ENCODE measurements at regions not wholly inside any gene's neighbourhood (a gene's known extent, or its start where the extent isn't known, plus 50 kb on each side); places are given as distances from the start of the nearest gene placed in this dataset.

DNA sequence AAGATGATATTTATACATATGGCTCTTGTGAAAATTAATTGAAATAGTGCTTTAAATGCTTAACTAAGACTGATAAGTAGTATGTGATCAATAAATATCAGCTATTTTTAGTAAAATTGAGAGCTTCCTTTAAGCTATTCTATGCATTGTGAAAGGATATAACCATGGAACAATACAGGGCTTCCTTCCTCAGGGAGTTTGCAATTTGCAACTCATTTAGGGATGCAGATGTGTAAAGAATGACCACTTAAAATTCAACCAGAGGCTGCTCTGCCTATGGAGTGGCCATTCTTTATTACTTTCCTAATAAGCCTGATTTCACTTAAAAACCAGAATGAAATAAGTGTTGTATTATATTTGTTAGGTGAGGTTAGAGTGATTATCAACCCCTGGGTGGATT, 103.2 kb upstream of the PRICKLE1 start:
- no peak overlapping the region for H2AFZ ChIP-seq (ENCODE audit: low read length)
- H3K4me2 ChIP-seq (ENCODE audit: low read depth, low read length, poor library complexity, severe bottlenecking): no peak overlapping the region
- H3K9ac ChIP-seq (ENCODE audit: low read depth, low read length, poor library complexity, severe bottlenecking): no peak overlapping the region
- H3K27me3 ChIP-seq (ENCODE audit: insufficient read depth, low read length, poor library complexity, severe bottlenecking): no peaks in the 10 kb centered on the region
- H3K36me3 ChIP-seq (ENCODE audit: insufficient read depth, low read length): no peaks in the 10 kb centered on the region
- no peaks in the 10 kb centered on the region for H3K9me2 ChIP-seq (replicated peaks; ENCODE audit: low read depth, low read length)
- no peaks in the 10 kb centered on the region for H3K9me3 ChIP-seq (ENCODE audit: insufficient read depth, low read depth, low read length)
- H3K79me2 ChIP-seq (ENCODE audit: insufficient read depth, low read length): no peaks in the 10 kb centered on the region
- H4K20me1 ChIP-seq (ENCODE audit: insufficient read depth, low read length, poor library complexity, severe bottlenecking): no peaks in the 10 kb centered on the region
- no peak for TF ChIP-seq EZH2phosphoT487 (IDR thresholded peaks at IDR 0.05; ENCODE audit: borderline replicate concordance)
- TF ChIP-seq, protein P1, sequence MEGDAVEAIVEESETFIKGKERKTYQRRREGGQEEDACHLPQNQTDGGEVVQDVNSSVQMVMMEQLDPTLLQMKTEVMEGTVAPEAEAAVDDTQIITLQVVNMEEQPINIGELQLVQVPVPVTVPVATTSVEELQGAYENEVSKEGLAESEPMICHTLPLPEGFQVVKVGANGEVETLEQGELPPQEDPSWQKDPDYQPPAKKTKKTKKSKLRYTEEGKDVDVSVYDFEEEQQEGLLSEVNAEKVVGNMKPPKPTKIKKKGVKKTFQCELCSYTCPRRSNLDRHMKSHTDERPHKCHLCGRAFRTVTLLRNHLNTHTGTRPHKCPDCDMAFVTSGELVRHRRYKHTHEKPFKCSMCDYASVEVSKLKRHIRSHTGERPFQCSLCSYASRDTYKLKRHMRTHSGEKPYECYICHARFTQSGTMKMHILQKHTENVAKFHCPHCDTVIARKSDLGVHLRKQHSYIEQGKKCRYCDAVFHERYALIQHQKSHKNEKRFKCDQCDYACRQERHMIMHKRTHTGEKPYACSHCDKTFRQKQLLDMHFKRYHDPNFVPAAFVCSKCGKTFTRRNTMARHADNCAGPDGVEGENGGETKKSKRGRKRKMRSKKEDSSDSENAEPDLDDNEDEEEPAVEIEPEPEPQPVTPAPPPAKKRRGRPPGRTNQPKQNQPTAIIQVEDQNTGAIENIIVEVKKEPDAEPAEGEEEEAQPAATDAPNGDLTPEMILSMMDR (conservative IDR thresholded peaks at IDR 0.05; ENCODE audit: low read length): no peak
- no peaks in the 10 kb centered on the region for H3F3A ChIP-seq (ENCODE audit: low read depth)
- no peaks in the 10 kb centered on the region for H3K4me1 ChIP-seq (ENCODE audit: insufficient read depth, low read length, poor library complexity, severe bottlenecking)
- no peak overlapping the region for H3K4me3 ChIP-seq (ENCODE audit: low read length, poor library complexity, severe bottlenecking)

GRCh38 chr12:42691991-42692557, 102.5 kb upstream of the PRICKLE1 start:
- TF ChIP-seq EZH2phosphoT487 (IDR thresholded peaks at IDR 0.05; ENCODE audit: borderline replicate concordance): no peak
- TF ChIP-seq, protein P1 (conservative IDR thresholded peaks at IDR 0.05; ENCODE audit: low read length): no peak
- peak overlapping the region; percentile 25; the same call in 1 of the 2 replicates for H2AFZ ChIP-seq (ENCODE audit: low read length)
- H3K27me3 ChIP-seq (ENCODE audit: insufficient read depth, low read length, poor library complexity, severe bottlenecking): no peaks in the 10 kb centered on the region
- H3K9me2 ChIP-seq (replicated peaks; ENCODE audit: low read depth, low read length): no peaks in the 10 kb centered on the region
- H3K4me2 ChIP-seq (ENCODE audit: low read depth, low read length, poor library complexity, severe bottlenecking): no peak overlapping the region
- no peaks in the 10 kb centered on the region for H3F3A ChIP-seq (ENCODE audit: low read depth)
- H3K9me3 ChIP-seq (ENCODE audit: insufficient read depth, low read depth, low read length): no peaks in the 10 kb centered on the region
- H3K4me3 ChIP-seq (ENCODE audit: low read length, poor library complexity, severe bottlenecking): no peak overlapping the region
- H4K20me1 ChIP-seq (ENCODE audit: insufficient read depth, low read length, poor library complexity, severe bottlenecking): no peaks in the 10 kb centered on the region
- H3K4me1 ChIP-seq (ENCODE audit: insufficient read depth, low read length, poor library complexity, severe bottlenecking): no peaks in the 10 kb centered on the region
- no peaks in the 10 kb centered on the region for H3K79me2 ChIP-seq (ENCODE audit: insufficient read depth, low read length)
- no peak overlapping the region for H3K9ac ChIP-seq (ENCODE audit: low read depth, low read length, poor library complexity, severe bottlenecking)
- no peaks in the 10 kb centered on the region for H3K36me3 ChIP-seq (ENCODE audit: insufficient read depth, low read length)

GRCh38 chr12:42690264-42690663, 100.7 kb upstream of the PRICKLE1 start:
- Histone ChIP-seq H3K4me1 (ENCODE audit: insufficient read depth, low read length, poor library complexity, severe bottlenecking) (no peaks in the 10 kb centered on the region), H3F3A (ENCODE audit: low read depth) (no peaks in the 10 kb centered on the region), H2AFZ (ENCODE audit: low read length) (no peak overlapping the region), H3K4me3 (ENCODE audit: low read length, poor library complexity, severe bottlenecking) (no peak overlapping the region), H3K36me3 (ENCODE audit: insufficient read depth, low read length) (no peaks in the 10 kb centered on the region), H3K4me2 (ENCODE audit: low read depth, low read length, poor library complexity, severe bottlenecking) (no peak overlapping the region), H3K9me2 (replicated peaks; ENCODE audit: low read depth, low read length) (no peaks in the 10 kb centered on the region), H3K79me2 (ENCODE audit: insufficient read depth, low read length) (no peaks in the 10 kb centered on the region), H3K9ac (ENCODE audit: low read depth, low read length, poor library complexity, severe bottlenecking) (no peak overlapping the region), H3K27me3 (ENCODE audit: insufficient read depth, low read length, poor library complexity, severe bottlenecking) (no peaks in the 10 kb centered on the region), H3K9me3 (ENCODE audit: insufficient read depth, low read depth, low read length) (no peaks in the 10 kb centered on the region), H4K20me1 (ENCODE audit: insufficient read depth, low read length, poor library complexity, severe bottlenecking) (no peaks in the 10 kb centered on the region)
- TF ChIP-seq EZH2phosphoT487 (IDR thresholded peaks at IDR 0.05; ENCODE audit: borderline replicate concordance): no peak
- TF ChIP-seq, protein P1 (conservative IDR thresholded peaks at IDR 0.05; ENCODE audit: low read length): no peak
